GM12878 (cell line): ENCODE measurements at regions not wholly inside any gene's neighbourhood (a gene's known extent, or its start where the extent isn't known, plus 50 kb on each side); places are given as distances from the start of the nearest gene placed in this dataset.

Experiments
- ATAC-seq: fragments of 200-7000 bp; cut with Tn5 transposase; 3 replicates; pipeline ENCODE4 v1.9.1; 2020; ENCODE audit warnings: mild to moderate bottlenecking, moderate library complexity
- BruUV-seq: library from RNA; stranded (reverse); fragments of 400-500 nt; replicated peaks from 2 replicates; lab custom pipeline; 2021; lab: Mats Ljungman, UMichigan
- CTCF ChIA-PET: fragments of 300-600 bp; sonication (Branson Sonifier 250); formaldehyde crosslinking; extraction: SDS; loops from one replicate; lab custom pipeline; 2021; ENCODE audit warnings: inconsistent platforms; lab: Yijun Ruan, JAX
- POLR2A ChIA-PET: fragments of 350-600 bp; formaldehyde crosslinking; extraction: SDS; loops from one replicate; lab custom pipeline; 2021; ENCODE audit warnings: inconsistent platforms; lab: Charles Lee
- RAD21 ChIA-PET: fragments of 300-600 bp; sonication (Branson Sonifier 250); formaldehyde crosslinking; loops from one replicate; lab custom pipeline; 2023; ENCODE audit warnings: antibody characterized with exemption; ENCODE audit not compliant: unreplicated experiment; lab: Charles Lee
- SMC1A ChIA-PET: fragments of 300-600 bp; sonication (Branson Sonifier 250); formaldehyde crosslinking; loops from one replicate; lab custom pipeline; 2023; ENCODE audit not compliant: unreplicated experiment, uncharacterized antibody; lab: Charles Lee
- DNase-seq: peaks from one replicate; pipeline ENCODE4 v3.0.0-alpha.2; 2011; ENCODE audit warnings: low read depth, low spot score
- FAIRE-seq: peaks from 3 replicates; lab custom pipeline; 2011; peaks lifted over from hg19 to GRCh38; lab: Jason Lieb, UNC
- H2AFZ ChIP-seq: 2 replicates; pipeline ENCODE4 v1.6.0; 2011; ENCODE audit warnings: low read depth, low read length, control low read depth; ENCODE audit not compliant: control insufficient read depth
- H3K27ac ChIP-seq: 2 replicates; pipeline ENCODE4 v1.5.1; 2011; ENCODE audit warnings: control low read depth; ENCODE audit not compliant: control insufficient read depth, insufficient read depth
- H3K27me3 ChIP-seq, 2 experiments: replicated peaks in 1 of 2; 2 replicates each; pipeline versions ENCODE4 v1.6.0 to v1.6.1; 2011; ENCODE audit warnings: low read length in 1 of 2; ENCODE audit not compliant: control insufficient read depth in 2 of 2, insufficient read depth in 2 of 2
- H3K36me3 ChIP-seq, 2 experiments: 2 replicates each; pipeline ENCODE4 v1.5.1; 2011; ENCODE audit warnings: low read length in 1 of 2; ENCODE audit not compliant: control insufficient read depth in 2 of 2, insufficient read depth in 2 of 2
- H3K4me1 ChIP-seq: 2 replicates; pipeline ENCODE4 v1.6.1; 2011; ENCODE audit warnings: mild to moderate bottlenecking, low read length, moderate library complexity, mixed read lengths; ENCODE audit not compliant: control insufficient read depth, insufficient read depth
- H3K4me2 ChIP-seq: 2 replicates; pipeline ENCODE4 v1.6.0; 2011; ENCODE audit warnings: control low read depth; ENCODE audit not compliant: control insufficient read depth, insufficient read depth
- H3K4me3 ChIP-seq: fragments of 200-600 bp; sonication (generic); 2 replicates; pipeline ENCODE4 v1.5.1; 2016
- H3K79me2 ChIP-seq: 2 replicates; pipeline ENCODE4 v1.6.0; 2011; ENCODE audit warnings: low read length; ENCODE audit not compliant: control insufficient read depth, insufficient read depth
- H3K9ac ChIP-seq: 2 replicates; pipeline ENCODE4 v1.8.0; 2011; ENCODE audit warnings: low read length, control low read depth, mixed read lengths; ENCODE audit not compliant: control insufficient read depth, insufficient read depth
- H3K9me3 ChIP-seq: replicated peaks from 3 replicates; pipeline ENCODE4 v1.5.1; 2011; ENCODE audit warnings: mild to moderate bottlenecking, low read length; ENCODE audit not compliant: control insufficient read depth, insufficient read depth
- H4K20me1 ChIP-seq: 2 replicates; pipeline ENCODE4 v1.6.0; 2011; ENCODE audit not compliant: control insufficient read depth, insufficient read depth
- BCL11A ChIP-seq: IDR thresholded peaks from 2 replicates; pipeline ENCODE4 v1.6.1; 2011; ENCODE audit warnings: low read depth, low read length
- CBFB ChIP-seq: IDR thresholded peaks from 2 replicates; pipeline ENCODE4 v1.6.1; 2016; ENCODE audit warnings: antibody characterized with exemption, low read depth
- EED ChIP-seq: sonication (generic); IDR thresholded peaks from 2 replicates; pipeline ENCODE4 v1.6.1; 2016; ENCODE audit warnings: antibody characterized with exemption, low read depth
- FOS ChIP-seq: IDR thresholded peaks from 3 replicates; pipeline ENCODE4 v1.6.1; 2011; ENCODE audit warnings: borderline replicate concordance; ENCODE audit not compliant: insufficient read length; ENCODE audit errors: extremely low read depth
- FOXK2 ChIP-seq: fragments of 450-650 bp; IDR thresholded peaks from 2 replicates; pipeline ENCODE4 v1.6.1; 2017; ENCODE audit warnings: mild to moderate bottlenecking, moderate library complexity
- HDAC2 ChIP-seq: fragments of 200-600 bp; sonication (generic); IDR thresholded peaks from 2 replicates; pipeline ENCODE4 v1.6.1; 2017
- PAX8 ChIP-seq: fragments of 450-650 bp; IDR thresholded peaks from 2 replicates; pipeline ENCODE4 v1.6.1; 2017; ENCODE audit warnings: mild to moderate bottlenecking, moderate library complexity
- SIN3A ChIP-seq: IDR thresholded peaks from 2 replicates; pipeline ENCODE4 v1.6.1; 2012; ENCODE audit warnings: low read depth, low read length, improper control_type of control experiment
- SKIL ChIP-seq: fragments of 450-650 bp; IDR thresholded peaks from 2 replicates; pipeline ENCODE4 v1.6.1; 2017; ENCODE audit warnings: mild to moderate bottlenecking, low read depth, inconsistent platforms; ENCODE audit not compliant: poor library complexity, severe bottlenecking
- SUZ12 ChIP-seq: fragments of 200-600 bp; sonication (generic); IDR thresholded peaks from one replicate; pipeline ENCODE4 v1.6.1; 2018; ENCODE audit warnings: antibody characterized with exemption, mild to moderate bottlenecking; ENCODE audit not compliant: unreplicated experiment
- ZBTB4 ChIP-seq: fragments of 450-650 bp; formaldehyde crosslinking; IDR thresholded peaks from 2 replicates; pipeline ENCODE4 v1.4.0; 2022; ENCODE audit warnings: mild to moderate bottlenecking, moderate library complexity
- ZNF217 ChIP-seq: fragments of 450-650 bp; IDR thresholded peaks from 2 replicates; pipeline ENCODE4 v1.6.1; 2017; ENCODE audit warnings: antibody characterized with exemption, mild to moderate bottlenecking
- ZNF687 ChIP-seq: fragments of 450-650 bp; IDR thresholded peaks from 2 replicates; pipeline ENCODE4 v1.6.1; 2017; ENCODE audit warnings: mild to moderate bottlenecking, moderate library complexity
- WGBS: methylation state at CpG from one replicate; pipeline ENCODE4 v1.1.6; 2016; ENCODE audit warnings: low lambda C conversion rate; ENCODE audit not compliant: insufficient replicate concordance, insufficient coverage; ENCODE audit errors: missing lambda C conversion rate; 5-methylcytosine and 5-hydroxymethylcytosine counted together
- in situ Hi-C: fragments of 300-500 bp; cut with MboI; formaldehyde crosslinking; loops from 9 replicates; pipeline ENCODE4 v1.14.3; 2018; ENCODE audit warnings: mixed read lengths
- intact Hi-C: fragments of 100-400 bp; cut with micrococcal nuclease; formaldehyde crosslinking; loops from one replicate; pipeline ENCODE4 v1.14.2; 2022; ENCODE audit not compliant: unreplicated experiment

- no peaks in the 10 kb centered on the region for H3K79me2 ChIP-seq
- H3K4me3 ChIP-seq: no peak overlapping the region
- H3K9ac ChIP-seq: no peak overlapping the region
- H3K4me2 ChIP-seq: no peak overlapping the region
- CTCF ChIA-PET: no interaction called here
- RAD21 ChIA-PET: no interaction called here
- no peaks in the 10 kb centered on the region for H3K9me3 ChIP-seq
- no peak overlapping the region for H2AFZ ChIP-seq
- POLR2A ChIA-PET: no interaction called here
- no peaks in the 10 kb centered on the region for H3K36me3 ChIP-seq
- no peak overlapping the region for H3K27ac ChIP-seq
- FAIRE-seq (no peak), ATAC-seq (no peak), DNase-seq (no peak)
- no TSS peak for BruUV-seq
- 8% methylated on average over 4 of the region's 4 CpGs for WGBS
- no peaks in the 10 kb centered on the region for H4K20me1 ChIP-seq
- TF ChIP-seq BCL11A (no peak), ZNF217 (no peak), SIN3A (no peak), SKIL (no peak), HDAC2 (no peak), FOS (no peak), PAX8 (no peak), EED (no peak), FOXK2 (no peak), ZBTB4 (CRISPR knock-in tag) (no peak), CBFB (no peak), SUZ12 (no peak), ZNF687 (no peak)
- SMC1A ChIA-PET: no interaction called here
- no peaks in the 10 kb centered on the region for H3K4me1 ChIP-seq
- intact Hi-C loops: no loop called here
- H3K27me3 ChIP-seq: no peaks in the 10 kb centered on the region
- in situ Hi-C loops: no loop called here
These were observed 355.4 kb downstream of the CAAP1 start for GRCh38 chr9:26537211-26537610.
